Activated naive CD8-positive, alpha-beta T cell treated with anti-CD3 and anti-CD28 coated beads, Interleukin-2, amount 10 ng/mL, durations not matched to agents 7 days and 5 days (primary cell): ENCODE measurements at regions not wholly inside any gene's neighbourhood (a gene's known extent, or its start where the extent isn't known, plus 50 kb on each side); places are given as distances from the start of the nearest gene placed in this dataset.
A peak's percentile ranks its signal among the peaks of the same experiment; 100 is the strongest.

ENCODE experiments used
- ATAC-seq: fragments of 150-1000 bp; cut with Tn5 transposase; one replicate; pipeline ENCODE4 v1.10.0; 2021; ENCODE audit warnings: low read depth, moderate library complexity
- POLR2A ChIA-PET: fragments of 350-600 bp; sonication (Branson Sonifier 250); formaldehyde crosslinking; loops from one replicate; lab custom pipeline; 2021; ENCODE audit warnings: antibody characterized with exemption; lab: Charles Lee
- DNase-seq: peaks from one replicate; pipeline ENCODE4 v3.0.0; 2021
- H3K27ac Mint-ChIP-seq: one replicate; pipeline ENCODE4 v1.8.0; 2022; ENCODE audit warnings: mild to moderate bottlenecking, mixed read lengths
- H3K27me3 Mint-ChIP-seq: one replicate; pipeline ENCODE4 v1.8.0; 2022; ENCODE audit warnings: mild to moderate bottlenecking, moderate library complexity, mixed read lengths
- H3K36me3 Mint-ChIP-seq: one replicate; pipeline ENCODE4 v1.8.0; 2021; ENCODE audit warnings: mild to moderate bottlenecking, mixed read lengths
- H3K4me1 Mint-ChIP-seq: one replicate; pipeline ENCODE4 v1.8.0; 2021; ENCODE audit warnings: mixed read lengths
- H3K4me3 Mint-ChIP-seq: one replicate; pipeline ENCODE4 v1.8.0; 2022; ENCODE audit warnings: mild to moderate bottlenecking, moderate library complexity, mixed read lengths
- H3K9me3 Mint-ChIP-seq: one replicate; pipeline ENCODE4 v1.8.0; 2021; ENCODE audit warnings: mixed read lengths

DNA sequence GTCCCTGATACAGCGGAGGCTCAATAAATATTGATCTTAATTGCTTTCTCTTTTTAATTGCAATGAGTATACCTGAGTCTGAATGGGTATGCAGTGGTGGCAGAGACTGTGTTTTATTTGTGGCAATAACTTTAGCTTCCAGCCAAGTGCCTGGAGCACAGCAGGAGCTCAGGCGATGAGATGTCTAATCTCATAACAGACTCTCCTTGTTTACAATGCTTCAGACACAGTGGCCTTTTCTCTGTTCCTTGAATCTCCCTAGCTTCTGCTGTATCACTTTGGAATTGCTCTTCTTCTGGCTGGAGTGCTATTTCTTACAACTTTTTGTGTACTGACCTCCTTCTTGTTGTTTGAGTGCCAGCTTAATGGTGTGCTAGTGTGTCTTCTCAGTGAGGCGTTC, 91.5 kb upstream of the UNC5C start:
- no peak overlapping the region for H3K27ac Mint-ChIP-seq
- H3K27me3 Mint-ChIP-seq: no peaks in the 10 kb centered on the region
- no peak overlapping the region for H3K4me3 Mint-ChIP-seq
- no peaks in the 10 kb centered on the region for H3K36me3 Mint-ChIP-seq
- DNase-seq (no peak), ATAC-seq (no peak)
- H3K9me3 Mint-ChIP-seq: no peaks in the 10 kb centered on the region
- POLR2A ChIA-PET: no interaction called here
- H3K4me1 Mint-ChIP-seq: peaks cover 6% of the 10 kb centered on the region

- POLR2A ChIA-PET: no interaction called here
- DNase-seq (no peak), ATAC-seq (no peak)
- Mint-ChIP-seq H3K4me1 (peaks cover 6% of the 10 kb centered on the region), H3K27me3 (no peaks in the 10 kb centered on the region), H3K36me3 (no peaks in the 10 kb centered on the region), H3K9me3 (no peaks in the 10 kb centered on the region), H3K4me3 (peak overlapping the region; percentile 20), H3K27ac (no peak overlapping the region)
Measured at GRCh38 chr4:95638920-95639501, 90.2 kb upstream of the UNC5C start.

- H3K27me3 Mint-ChIP-seq: no peaks in the 10 kb centered on the region
- H3K36me3 Mint-ChIP-seq: no peaks in the 10 kb centered on the region
- peaks cover 6% of the 10 kb centered on the region for H3K4me1 Mint-ChIP-seq
- H3K4me3 Mint-ChIP-seq: no peak overlapping the region
- POLR2A ChIA-PET: interaction anchor here (0.7 kb wide), 1 partner anchor 754 kb away, joined by 5 read pairs; no protein-coding TSS in a partner anchor
- DNase-seq: no peak
- no peak for ATAC-seq
- H3K9me3 Mint-ChIP-seq: no peaks in the 10 kb centered on the region
- H3K27ac Mint-ChIP-seq: no peak overlapping the region
Measured at GRCh38 chr4:95637043-95637600, 88.3 kb upstream of the UNC5C start.

GRCh38 chr4:95636061-95636460, 87.3 kb upstream of the UNC5C start:
- Mint-ChIP-seq H3K9me3 (no peaks in the 10 kb centered on the region), H3K27me3 (no peaks in the 10 kb centered on the region), H3K36me3 (no peaks in the 10 kb centered on the region), H3K4me1 (peaks cover 6% of the 10 kb centered on the region), H3K27ac (no peak overlapping the region), H3K4me3 (no peak overlapping the region)
- ATAC-seq: no peak
- DNase-seq: no peak
- POLR2A ChIA-PET: no interaction called here

DNA sequence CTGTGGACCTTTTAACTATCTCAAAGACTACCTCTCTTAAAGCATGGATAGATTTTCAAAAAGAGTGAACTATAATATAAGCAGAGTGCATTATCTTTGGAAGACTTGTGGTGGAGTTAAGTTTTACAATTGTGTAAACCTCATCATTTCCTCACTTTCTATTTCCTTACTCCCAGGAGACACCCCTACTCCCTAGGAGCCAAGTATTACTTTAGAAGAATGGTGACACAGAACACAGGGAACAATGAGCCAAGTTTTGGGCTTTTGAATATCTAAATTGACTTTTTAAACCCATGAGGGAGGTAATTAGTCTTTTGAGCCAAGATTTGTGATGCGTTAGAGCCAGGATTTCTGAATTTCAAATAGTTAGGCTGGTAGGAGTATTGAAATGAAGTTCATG, 78.9 kb upstream of the UNC5C start:
- no peak for ATAC-seq
- POLR2A ChIA-PET: no interaction called here
- Mint-ChIP-seq H3K36me3 (no peaks in the 10 kb centered on the region), H3K4me1 (no peaks in the 10 kb centered on the region), H3K9me3 (no peaks in the 10 kb centered on the region), H3K27me3 (no peaks in the 10 kb centered on the region), H3K4me3 (no peak overlapping the region), H3K27ac (no peak overlapping the region)
- DNase-seq: no peak

DNA sequence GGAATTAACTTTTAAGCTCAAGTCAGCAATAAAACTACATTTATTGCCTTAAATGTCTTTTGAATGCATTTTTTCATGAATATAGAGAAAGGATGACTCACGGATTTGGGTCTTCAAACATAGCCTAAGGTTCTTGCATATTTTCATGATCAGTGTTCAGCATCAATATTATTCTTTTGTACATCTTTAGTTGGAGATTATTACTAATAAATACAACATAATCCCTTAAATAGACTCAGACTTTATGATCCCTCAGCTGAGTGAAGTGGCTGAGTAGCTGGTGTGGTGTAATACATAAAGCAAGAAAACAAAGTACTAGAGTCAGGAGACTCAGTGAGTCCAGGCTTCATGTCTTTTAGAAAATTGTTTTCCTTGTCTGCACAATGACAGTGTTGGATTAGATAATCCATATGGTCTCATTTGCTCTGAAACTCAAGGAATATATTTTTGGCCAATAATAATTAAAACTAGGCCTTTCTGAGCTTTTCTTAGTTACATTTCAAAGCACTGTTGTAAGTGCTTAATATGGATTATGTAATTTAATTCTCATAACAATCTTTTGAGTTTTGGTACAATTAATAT, 78.3 kb upstream of the UNC5C start:
- POLR2A ChIA-PET: no interaction called here
- H3K4me1 Mint-ChIP-seq: no peaks in the 10 kb centered on the region

GRCh38 chr4:95625020-95625419, 76.2 kb upstream of the UNC5C start:
- Mint-ChIP-seq H3K4me1 (no peaks in the 10 kb centered on the region), H3K27me3 (no peaks in the 10 kb centered on the region), H3K27ac (no peak overlapping the region), H3K36me3 (no peaks in the 10 kb centered on the region), H3K9me3 (no peaks in the 10 kb centered on the region), H3K4me3 (no peak overlapping the region)
- POLR2A ChIA-PET: no interaction called here
- ATAC-seq (no peak), DNase-seq (no peak)

More for the DNA sequence above, 78.3 kb upstream of the UNC5C start:
- H3K9me3 Mint-ChIP-seq: no peaks in the 10 kb centered on the region
- H3K27me3 Mint-ChIP-seq: no peaks in the 10 kb centered on the region
- H3K36me3 Mint-ChIP-seq: no peaks in the 10 kb centered on the region
- ATAC-seq (no peak), DNase-seq (no peak)
- H3K27ac Mint-ChIP-seq: no peak overlapping the region
- H3K4me3 Mint-ChIP-seq: no peak overlapping the region

- no peak for DNase-seq
- no peak overlapping the region for H3K27ac Mint-ChIP-seq
- no peaks in the 10 kb centered on the region for H3K36me3 Mint-ChIP-seq
- no peaks in the 10 kb centered on the region for H3K27me3 Mint-ChIP-seq
- H3K9me3 Mint-ChIP-seq: no peaks in the 10 kb centered on the region
- no peaks in the 10 kb centered on the region for H3K4me1 Mint-ChIP-seq
- ATAC-seq: no peak
- no peak overlapping the region for H3K4me3 Mint-ChIP-seq
- POLR2A ChIA-PET: no interaction called here
Measured at GRCh38 chr4:95619525-95620443, 71.0 kb upstream of the UNC5C start.

DNA sequence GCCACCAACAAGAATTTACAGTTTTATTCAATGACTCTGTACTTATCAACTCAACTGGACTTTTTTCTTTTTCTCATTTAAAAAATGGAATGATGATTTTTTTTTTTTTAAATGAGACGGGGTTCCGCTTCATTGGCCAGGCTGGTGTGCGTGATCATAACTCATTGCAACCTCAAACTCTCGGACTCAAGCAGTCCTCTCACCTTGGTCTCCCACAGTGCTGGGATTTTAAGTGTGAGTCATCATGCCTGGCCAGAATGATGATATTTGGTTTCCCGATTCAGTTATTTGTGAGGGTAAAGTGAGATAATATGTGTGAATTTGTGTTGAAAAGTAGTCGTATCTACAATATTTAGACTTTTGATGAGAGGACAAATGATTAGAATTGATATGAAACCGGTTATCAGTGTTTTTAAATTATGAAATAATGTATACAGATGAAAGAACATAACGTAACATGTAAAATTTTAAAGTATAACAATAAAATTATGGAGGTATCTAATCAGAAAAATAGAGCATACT, 66.0 kb upstream of the UNC5C start:
- POLR2A ChIA-PET: no interaction called here
- DNase-seq (no peak), ATAC-seq (no peak)
- H3K9me3 Mint-ChIP-seq: no peaks in the 10 kb centered on the region
- H3K36me3 Mint-ChIP-seq: no peaks in the 10 kb centered on the region
- H3K4me1 Mint-ChIP-seq: no peaks in the 10 kb centered on the region
- no peaks in the 10 kb centered on the region for H3K27me3 Mint-ChIP-seq
- H3K4me3 Mint-ChIP-seq: no peak overlapping the region
- no peak overlapping the region for H3K27ac Mint-ChIP-seq

- Mint-ChIP-seq H3K9me3 (peaks cover 1% of the 10 kb centered on the region), H3K4me3 (no peak overlapping the region), H3K36me3 (no peaks in the 10 kb centered on the region), H3K4me1 (peaks cover 5% of the 10 kb centered on the region), H3K27me3 (no peaks in the 10 kb centered on the region), H3K27ac (no peak overlapping the region)
- ATAC-seq (no peak), DNase-seq (no peak)
- POLR2A ChIA-PET: no interaction called here
Measured at GRCh38 chr4:95610061-95610569, 61.3 kb upstream of the UNC5C start.

DNA sequence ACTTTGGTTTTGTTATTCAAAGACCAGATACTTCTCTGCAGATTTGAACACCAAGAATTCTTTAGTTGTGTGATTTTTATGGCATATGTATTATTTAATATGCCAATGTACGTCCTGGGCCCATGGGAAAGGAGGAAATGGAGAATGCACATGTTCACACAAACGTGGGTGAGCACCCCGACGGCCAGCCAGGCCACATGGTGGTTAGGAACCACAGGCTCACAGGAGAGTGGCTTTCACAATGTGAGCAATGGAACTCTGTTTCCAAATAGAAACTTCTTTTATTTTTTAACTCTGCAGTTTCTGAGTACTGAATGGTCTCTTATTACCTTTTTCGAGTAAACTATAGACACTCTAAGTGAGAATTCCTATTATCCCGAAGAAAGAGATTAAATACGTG, 58.0 kb upstream of the UNC5C start:
- ATAC-seq (no peak), DNase-seq (no peak)
- POLR2A ChIA-PET: no interaction called here

GRCh38 chr4:95603393-95603792, 54.6 kb upstream of the UNC5C start:
- ATAC-seq (no peak), DNase-seq (no peak)
- no peaks in the 10 kb centered on the region for H3K27me3 Mint-ChIP-seq
- H3K27ac Mint-ChIP-seq: no peak overlapping the region
- H3K36me3 Mint-ChIP-seq: no peaks in the 10 kb centered on the region
- H3K4me1 Mint-ChIP-seq: peaks cover 14% of the 10 kb centered on the region
- POLR2A ChIA-PET: no interaction called here
- no peaks in the 10 kb centered on the region for H3K9me3 Mint-ChIP-seq
- no peak overlapping the region for H3K4me3 Mint-ChIP-seq

More for the DNA sequence above, 58.0 kb upstream of the UNC5C start:
- H3K4me1 Mint-ChIP-seq: peaks cover 5% of the 10 kb centered on the region
- no peaks in the 10 kb centered on the region for H3K27me3 Mint-ChIP-seq
- H3K36me3 Mint-ChIP-seq: no peaks in the 10 kb centered on the region
- H3K9me3 Mint-ChIP-seq: peaks cover 1% of the 10 kb centered on the region
- no peak overlapping the region for H3K4me3 Mint-ChIP-seq
- no peak overlapping the region for H3K27ac Mint-ChIP-seq

DNA sequence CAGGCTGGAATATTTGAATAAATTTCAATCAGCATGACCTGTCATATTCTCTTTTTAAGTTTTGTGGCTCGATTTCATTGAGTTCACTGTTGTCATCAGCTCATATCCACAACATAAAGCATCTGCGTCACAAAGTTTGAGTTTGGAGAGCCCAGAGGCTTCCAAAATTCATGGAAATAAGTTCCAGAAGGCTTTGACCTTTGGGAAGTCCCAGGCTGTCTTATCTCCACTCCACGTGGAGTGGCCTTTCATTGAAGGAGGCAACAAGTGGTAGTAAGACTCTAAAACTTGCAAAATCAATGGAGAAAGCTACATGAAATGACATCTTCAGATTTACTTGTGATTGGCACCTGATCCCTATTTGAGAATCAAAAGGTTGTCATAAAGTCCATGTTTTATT, 54.1 kb upstream of the UNC5C start:
- ATAC-seq (no peak), DNase-seq (no peak)
- POLR2A ChIA-PET: no interaction called here
- peaks cover 14% of the 10 kb centered on the region for H3K4me1 Mint-ChIP-seq
- no peak overlapping the region for H3K4me3 Mint-ChIP-seq
- H3K27ac Mint-ChIP-seq: no peak overlapping the region
- H3K9me3 Mint-ChIP-seq: no peaks in the 10 kb centered on the region
- H3K27me3 Mint-ChIP-seq: peaks cover 3% of the 10 kb centered on the region
- no peaks in the 10 kb centered on the region for H3K36me3 Mint-ChIP-seq
